DOHH2 (cell line): ENCODE measurements at regions not wholly inside any gene's neighbourhood (a gene's known extent, or its start where the extent isn't known, plus 50 kb on each side); places are given as distances from the start of the nearest gene placed in this dataset.

Experiments
- EZH2phosphoT487 ChIP-seq: fragments of 200-600 bp; sonication (generic); IDR thresholded peaks from 2 replicates; pipeline ENCODE4 v1.6.1; 2017; ENCODE audit warnings: borderline replicate concordance, mild to moderate bottlenecking, antibody characterized with exemption, low read length, moderate library complexity, mixed read lengths
- TF ChIP-seq, protein P1 (sequence below): fragments of 200-600 bp; sonication (generic); IDR thresholded peaks from one replicate; pipeline ENCODE4 v1.5.1; 2014; ENCODE audit warnings: antibody characterized with exemption, mild to moderate bottlenecking, low read depth, low read length; ENCODE audit not compliant: poor library complexity, severe bottlenecking

DNA sequence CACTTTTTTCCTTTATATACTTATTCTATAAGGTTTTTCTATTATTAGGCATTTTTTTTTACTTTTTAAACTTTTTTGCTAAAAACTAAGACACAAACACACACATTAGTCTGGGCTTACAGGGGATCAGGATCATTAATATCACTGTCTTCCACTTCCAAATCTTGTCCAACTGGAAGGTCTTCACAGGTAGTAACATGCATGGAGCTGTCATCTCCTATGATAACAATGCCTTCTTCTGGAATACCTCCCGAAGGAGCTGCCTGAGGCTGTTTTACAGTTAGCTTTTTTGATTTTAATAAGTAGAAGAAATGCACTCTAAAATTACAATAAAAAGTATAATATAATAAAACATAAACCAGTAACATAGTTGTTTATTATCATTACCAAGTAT, 345.5 kb upstream of the PTGER4 start:
- TF ChIP-seq, protein P1, sequence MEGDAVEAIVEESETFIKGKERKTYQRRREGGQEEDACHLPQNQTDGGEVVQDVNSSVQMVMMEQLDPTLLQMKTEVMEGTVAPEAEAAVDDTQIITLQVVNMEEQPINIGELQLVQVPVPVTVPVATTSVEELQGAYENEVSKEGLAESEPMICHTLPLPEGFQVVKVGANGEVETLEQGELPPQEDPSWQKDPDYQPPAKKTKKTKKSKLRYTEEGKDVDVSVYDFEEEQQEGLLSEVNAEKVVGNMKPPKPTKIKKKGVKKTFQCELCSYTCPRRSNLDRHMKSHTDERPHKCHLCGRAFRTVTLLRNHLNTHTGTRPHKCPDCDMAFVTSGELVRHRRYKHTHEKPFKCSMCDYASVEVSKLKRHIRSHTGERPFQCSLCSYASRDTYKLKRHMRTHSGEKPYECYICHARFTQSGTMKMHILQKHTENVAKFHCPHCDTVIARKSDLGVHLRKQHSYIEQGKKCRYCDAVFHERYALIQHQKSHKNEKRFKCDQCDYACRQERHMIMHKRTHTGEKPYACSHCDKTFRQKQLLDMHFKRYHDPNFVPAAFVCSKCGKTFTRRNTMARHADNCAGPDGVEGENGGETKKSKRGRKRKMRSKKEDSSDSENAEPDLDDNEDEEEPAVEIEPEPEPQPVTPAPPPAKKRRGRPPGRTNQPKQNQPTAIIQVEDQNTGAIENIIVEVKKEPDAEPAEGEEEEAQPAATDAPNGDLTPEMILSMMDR = no peak
- no peak for TF ChIP-seq EZH2phosphoT487
